Natural killer cell (primary cell): ENCODE measurements at regions not wholly inside any gene's neighbourhood (a gene's known extent, or its start where the extent isn't known, plus 50 kb on each side); places are given as distances from the start of the nearest gene placed in this dataset.

Experiments used
- ATAC-seq, 3 donors: fragments of 150-1000 bp in 2 of 3; fragments of 200-7000 bp in 1 of 3; cut with Tn5 transposase; 1 replicate in 1 of 3; 2 replicates in 2 of 3; pipeline ENCODE4 v1.10.0; 2021; ENCODE audit warnings: mild to moderate bottlenecking in 2 of 3, moderate library complexity in 2 of 3
- DNase-seq, 2 donors: peaks; one replicate each; pipeline versions ENCODE4 v3.0.0 to v3.0.0-alpha.2; 2013 to 2021; ENCODE audit warnings: mixed read lengths in 1 of 2
- H3K27ac ChIP-seq: one replicate; pipeline ENCODE4 v1.5.1; 2013; ENCODE audit warnings: mild to moderate bottlenecking, low read length
- H3K27me3 ChIP-seq: one replicate; pipeline ENCODE4 v1.6.1; 2013; ENCODE audit warnings: low read length; ENCODE audit not compliant: control insufficient read depth, insufficient read depth
- H3K36me3 ChIP-seq: one replicate; pipeline ENCODE4 v1.6.1; 2013; ENCODE audit warnings: low read length; ENCODE audit not compliant: control insufficient read depth, insufficient read depth
- H3K4me1 ChIP-seq: one replicate; pipeline ENCODE4 v1.6.1; 2013; ENCODE audit warnings: low read length; ENCODE audit not compliant: control insufficient read depth, insufficient read depth
- H3K4me3 ChIP-seq: one replicate; pipeline ENCODE4 v1.5.1; 2013; ENCODE audit warnings: low read length
- H3K9me3 ChIP-seq: one replicate; pipeline ENCODE4 v1.6.1; 2013; ENCODE audit warnings: low read length; ENCODE audit not compliant: control insufficient read depth, insufficient read depth
- H3K27ac Mint-ChIP-seq, 2 donors: one replicate each; pipeline ENCODE4 v1.8.0; 2022; ENCODE audit warnings: mild to moderate bottlenecking in 2 of 2, mixed read lengths in 2 of 2, moderate library complexity in 1 of 2
- H3K27me3 Mint-ChIP-seq, 2 donors: one replicate each; pipeline ENCODE4 v1.8.0; 2022; ENCODE audit warnings: low read depth in 2 of 2, mixed read lengths in 2 of 2
- H3K36me3 Mint-ChIP-seq: one replicate; pipeline ENCODE4 v1.8.0; 2022; ENCODE audit warnings: mixed read lengths
- H3K4me1 Mint-ChIP-seq, 2 donors: one replicate each; pipeline ENCODE4 v1.8.0; 2022; ENCODE audit warnings: mixed read lengths in 2 of 2
- H3K4me3 Mint-ChIP-seq: one replicate; pipeline ENCODE4 v1.8.0; 2022; ENCODE audit warnings: mild to moderate bottlenecking, moderate library complexity, mixed read lengths
- H3K9me3 Mint-ChIP-seq, 2 donors: one replicate each; pipeline ENCODE4 v1.8.0; 2022; ENCODE audit warnings: mixed read lengths in 2 of 2
- CTCF ChIP-seq: fragments of 200-600 bp; IDR thresholded peaks from one replicate; pipeline ENCODE4 v1.8.0; 2022; ENCODE audit warnings: antibody characterized with exemption
- WGBS: methylation state at CpG from one replicate; pipeline ENCODE4 v1.1.7; 2013; ENCODE audit warnings: missing lambda C conversion rate; ENCODE audit not compliant: insufficient coverage; 5-methylcytosine and 5-hydroxymethylcytosine counted together
- intact Hi-C: fragments of 100-400 bp; cut with micrococcal nuclease; formaldehyde crosslinking; loops from one replicate; pipeline ENCODE4 v1.14.2; 2022

GRCh38 chr6:141307309-141307998, 825.3 kb upstream of the GJE1 start:
- ATAC-seq: peak in 2 of 3 donors; percentile 57 to 61
- Mint-ChIP-seq H3K27me3 (no peaks in the 10 kb centered on the region), H3K4me3 (no peak overlapping the region)

GRCh38 chr6:141303907-141304306, 828.8 kb upstream of the GJE1 start:
- H3K36me3 Mint-ChIP-seq: no peaks in the 10 kb centered on the region
- TF ChIP-seq CTCF: no peak
- H3K4me3 ChIP-seq: no peak overlapping the region
- H3K27me3 ChIP-seq: no peaks in the 10 kb centered on the region
- no peak overlapping the region for H3K27ac ChIP-seq
- no peaks in the 10 kb centered on the region for H3K27me3 Mint-ChIP-seq
- H3K36me3 ChIP-seq: no peaks in the 10 kb centered on the region
- intact Hi-C loops: no loop called here
- H3K4me1 Mint-ChIP-seq: no peaks in the 10 kb centered on the region
- no peak overlapping the region for H3K27ac Mint-ChIP-seq
- ATAC-seq: no peak
- WGBS: 80% methylated on average over 4 of the region's 6 CpGs
- DNase-seq: no peak
- no peak overlapping the region for H3K4me3 Mint-ChIP-seq
- H3K9me3 Mint-ChIP-seq: no peaks in the 10 kb centered on the region
- no peaks in the 10 kb centered on the region for H3K9me3 ChIP-seq
- no peaks in the 10 kb centered on the region for H3K4me1 ChIP-seq

More at GRCh38 chr6:141307309-141307998, 825.3 kb upstream of the GJE1 start:
- TF ChIP-seq CTCF: no peak
- H3K9me3 ChIP-seq: no peaks in the 10 kb centered on the region
- H3K27ac ChIP-seq: no peak overlapping the region
- Mint-ChIP-seq H3K27ac (no peak overlapping the region), H3K9me3 (no peaks in the 10 kb centered on the region), H3K4me1 (no peaks in the 10 kb centered on the region), H3K36me3 (no peaks in the 10 kb centered on the region)
- H3K4me1 ChIP-seq: no peaks in the 10 kb centered on the region
- H3K27me3 ChIP-seq: no peaks in the 10 kb centered on the region
- H3K36me3 ChIP-seq: no peaks in the 10 kb centered on the region
- intact Hi-C loops: no loop called here
- no peak overlapping the region for H3K4me3 ChIP-seq
- peak in 1 of 2 donors; percentile 11 for DNase-seq
- 50% methylated on average over 1 of the region's 3 CpGs for WGBS

- intact Hi-C loops: no loop called here
- H3K4me3 ChIP-seq: no peak overlapping the region
- no peaks in the 10 kb centered on the region for H3K27me3 ChIP-seq
- H3K27me3 Mint-ChIP-seq: no peaks in the 10 kb centered on the region
- H3K4me1 ChIP-seq: no peaks in the 10 kb centered on the region
- no peak overlapping the region for H3K27ac ChIP-seq
- H3K36me3 Mint-ChIP-seq: no peaks in the 10 kb centered on the region
- 80% methylated on average over 1 of the region's 1 CpG for WGBS
- no peak overlapping the region for H3K27ac Mint-ChIP-seq
- H3K4me3 Mint-ChIP-seq: no peak overlapping the region
- TF ChIP-seq CTCF: no peak
- no peaks in the 10 kb centered on the region for H3K9me3 ChIP-seq
- ATAC-seq: no peak
- H3K9me3 Mint-ChIP-seq: no peaks in the 10 kb centered on the region
- no peaks in the 10 kb centered on the region for H3K4me1 Mint-ChIP-seq
- no peak for DNase-seq
- no peaks in the 10 kb centered on the region for H3K36me3 ChIP-seq
Observed at GRCh38 chr6:141301779-141302178, 830.9 kb upstream of the GJE1 start.
